ENCODE measurements at regions not wholly inside any gene's neighbourhood (a gene's known extent, or its start where the extent isn't known, plus 50 kb on each side); places are given as distances from the start of the nearest gene placed in this dataset.

GRCh38 chr2:111659361-111660333 lies 224.3 kb downstream of the ANAPC1 start:
- WGBS, 2 experiments (ENCODE audit: extremely low coverage in 2 of 2, insufficient read length in 1 of 2), result no CpG with 5 or more reads among the region's 13 CpGs
- peak overlapping the region; percentile 80 for H2BK120ac ChIP-seq (ENCODE audit: low read depth, low read length)
- no peak overlapping the region for H3K4me3 ChIP-seq (ENCODE audit: insufficient read depth, low read depth, low read length)
- H4K5ac ChIP-seq (ENCODE audit: low read depth, low read length), result peak overlapping the region; percentile 67
- H3K4me2 ChIP-seq (ENCODE audit: low read depth, low read length), result no peak overlapping the region
- peak overlapping the region; percentile 53; the same call in 1 of the 2 replicates for H3K27ac ChIP-seq (ENCODE audit: insufficient read depth, low read length)
- peak overlapping the region; percentile 28 for H2BK5ac ChIP-seq (ENCODE audit: low read depth, low read length, poor library complexity, severe bottlenecking)
- dilution Hi-C loops (cut with HindIII; ENCODE audit: low sequenced_read_pairs, unreplicated experiment) (no loop called here), intact Hi-C loops (cut with micrococcal nuclease) (loop anchor here (5.0 to 10.0 kb wide), 3 partner anchors 37 to 195 kb away; no protein-coding TSS in a partner anchor), in situ Hi-C loops (cut with MboI; ENCODE audit: low sequenced_read_pairs) (loop anchor here (25.0 kb wide), 1 partner anchor 172 kb away; no protein-coding TSS in a partner anchor)
- H3K36me3 ChIP-seq (ENCODE audit: control insufficient read depth, insufficient read depth, low read length), result no peaks in the 10 kb centered on the region
- peaks cover 25% of the 10 kb centered on the region for H3K4me1 ChIP-seq (ENCODE audit: control insufficient read depth, insufficient read depth, low read length)
- H3K4ac ChIP-seq (ENCODE audit: low read depth, low read length), result peak overlapping the region; percentile 89
- peak; percentile 85 for DNase-seq
- peak overlapping the region; percentile 74 for H2AFZ ChIP-seq (replicated peaks; ENCODE audit: low read length, poor library complexity)
- POLR2A ChIA-PET (ENCODE audit: unreplicated experiment), result no interaction called here
- peak overlapping the region; percentile 88; the same call in 1 of the 2 replicates for H2BK20ac ChIP-seq (ENCODE audit: low read depth, low read length)
- H4K91ac ChIP-seq (ENCODE audit: insufficient read depth, low read depth, low read length), result peak overlapping the region; percentile 73
- H3K9me1 ChIP-seq (ENCODE audit: insufficient read depth, low read length), result peaks cover 21% of the 10 kb centered on the region
- no peak overlapping the region for H3K56ac ChIP-seq (ENCODE audit: extremely low read depth, insufficient read depth, low read length)
- H4K8ac ChIP-seq (ENCODE audit: low read depth in 2 of 2, low read length in 2 of 2), result peak overlapping the region; percentile 28 to 68; a peak in 2 of 4 replicates
- CTCF ChIA-PET, result no interaction called here
- BruUV-seq (replicated peaks), result no TSS peak
- H3K18ac ChIP-seq (ENCODE audit: low read depth, low read length), result peak overlapping the region; percentile 62; the same call in 1 of the 2 replicates
- no peaks in the 10 kb centered on the region for H3K9me3 ChIP-seq (ENCODE audit: control insufficient read depth, insufficient read depth, low read length)
- peaks cover 11% of the 10 kb centered on the region; the same call in 1 of the 2 replicates for H4K20me1 ChIP-seq (ENCODE audit: insufficient read depth, low read length)
- no peak overlapping the region for H3K9ac ChIP-seq (ENCODE audit: low read depth, low read length)
- peaks cover 3% of the 10 kb centered on the region; the same call in 1 of the 2 replicates for H3K27me3 ChIP-seq (ENCODE audit: control insufficient read depth, insufficient read depth, low read length)
- peaks cover 5 to 38% of the 10 kb centered on the region in 2 experiments; a peak in 3 of 4 replicates for H3K79me1 ChIP-seq (ENCODE audit: low read depth in 1 of 2, low read length in 2 of 2)
- H3K14ac ChIP-seq (replicated peaks; ENCODE audit: low read depth, low read length), result peak overlapping the region; percentile 68
- ATAC-seq (ENCODE audit: low read depth), result peak; percentile 72
- H2AK9ac ChIP-seq (replicated peaks; ENCODE audit: low read depth, low read length, poor library complexity), result peak overlapping the region; percentile 81
- peak overlapping the region; percentile 65; the same call in 1 of the 2 replicates for H3K23ac ChIP-seq (ENCODE audit: low read depth, low read length)
- peak overlapping the region; percentile 95; the same call in 2 of the 3 replicates for H2BK15ac ChIP-seq (ENCODE audit: low read depth, low read length)
- peak overlapping the region; percentile 90 for H2AK5ac ChIP-seq (ENCODE audit: low read depth, low read length)
- no peak for TF ChIP-seq SMC3 (IDR thresholded peaks at IDR 0.05; ENCODE audit: low read depth, low read length)
- 0 out of 2 replicates have a peak, but pooled peaks have one; percentile 11 for TF ChIP-seq FOS (IDR thresholded peaks at IDR 0.05; ENCODE audit: low read depth, low read length)
- TF ChIP-seq CTCF (conservative IDR thresholded peaks at IDR 0.05; ENCODE audit: low read depth, low read length), result no peak
- no peak for TF ChIP-seq RCOR1 (IDR thresholded peaks at IDR 0.05; ENCODE audit: insufficient replicate concordance, low read length)
- peak; percentile 74 for TF ChIP-seq USF2 (IDR thresholded peaks at IDR 0.05; ENCODE audit: low read depth, low read length)
- no peak for TF ChIP-seq CHD1 (IDR thresholded peaks at IDR 0.05; ENCODE audit: low read depth, low read length)
- TF ChIP-seq MAFK (IDR thresholded peaks at IDR 0.05; ENCODE audit: low read depth, low read length), result no peak
- no peak for TF ChIP-seq ELK1 (IDR thresholded peaks at IDR 0.05; ENCODE audit: borderline replicate concordance, low read depth, low read length)
- TF ChIP-seq NFE2L2 (IDR thresholded peaks at IDR 0.05; ENCODE audit: low read depth, low read length), result no peak
- TF ChIP-seq BHLHE40 (IDR thresholded peaks at IDR 0.05; ENCODE audit: low read depth, low read length), result peak; percentile 72; the same call in 1 of the 2 replicates
- TF ChIP-seq RFX5 (IDR thresholded peaks at IDR 0.05; ENCODE audit: low read depth, low read length), result no peak
- peak; percentile 90 for TF ChIP-seq CEBPB (IDR thresholded peaks at IDR 0.05; ENCODE audit: low read depth, low read length)
